HG03139 (cell line): ENCODE measurements at regions not wholly inside any gene's neighbourhood (a gene's known extent, or its start where the extent isn't known, plus 50 kb on each side); places are given as distances from the start of the nearest gene placed in this dataset.
"Not testable (repeated sequence)": the region's sequence is repeated elsewhere in the genome, so short reads cannot be mapped to it uniquely, and the experiment has no call there.

Experiments
- ATAC-seq: cut with Tn5 transposase; IDR thresholded peaks from one replicate; pipeline ENCODE4 v1.9.1; 2021; ENCODE audit not compliant: unreplicated experiment

DNA sequence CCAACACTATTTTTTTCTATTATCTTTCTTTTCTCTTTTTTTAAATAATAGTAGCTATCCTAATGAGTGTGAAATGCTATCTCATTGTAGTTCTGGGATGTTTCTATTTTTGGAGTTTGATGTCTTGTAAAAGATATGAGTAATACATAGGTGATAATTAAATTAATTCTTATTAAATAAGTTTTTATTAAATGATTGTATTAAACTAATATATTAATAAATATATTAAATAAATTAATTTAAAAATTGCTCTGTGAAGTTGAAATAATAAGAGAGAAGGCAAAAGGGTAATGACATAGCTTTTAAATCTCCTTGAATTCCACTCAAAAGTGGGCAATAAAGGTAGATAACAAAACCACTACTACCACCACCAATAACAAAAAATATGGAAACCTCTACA lies 230.2 kb upstream of the SSTR1 start:
- no peak for ATAC-seq

DNA sequence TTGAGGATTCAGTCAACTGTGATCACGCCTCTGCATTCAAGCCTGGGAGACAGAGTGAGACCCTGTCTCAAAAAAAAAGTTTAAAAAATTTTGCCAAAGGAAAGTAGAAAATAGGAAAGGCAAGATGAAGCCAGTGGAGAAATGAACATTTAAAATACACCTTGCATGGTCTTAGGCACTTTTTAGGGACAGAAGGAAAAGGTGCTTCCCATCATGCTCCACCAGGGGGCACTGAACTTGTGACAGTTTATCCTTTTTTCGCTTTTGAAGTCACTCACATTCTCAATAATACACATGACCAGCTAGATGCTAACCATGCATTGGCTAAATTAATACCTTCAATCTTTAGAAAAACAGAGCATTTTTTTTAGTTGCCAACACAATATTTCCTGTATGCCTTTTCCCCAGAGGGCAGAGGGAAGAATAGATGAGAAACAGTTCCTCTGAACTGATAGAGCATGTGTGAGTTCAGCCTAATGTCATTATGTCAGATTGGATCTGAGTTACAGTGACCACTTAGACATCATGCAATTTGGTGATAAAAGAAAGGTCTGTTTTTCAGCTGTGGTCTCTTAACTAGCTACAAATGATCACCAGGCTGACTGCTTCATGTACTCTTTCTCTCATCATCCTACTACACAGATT lies 221.8 kb upstream of the SSTR1 start:
- no peak for ATAC-seq

- no peak for ATAC-seq
Measured at GRCh38 chr14:37988472-37988871, 219.2 kb upstream of the SSTR1 start.

DNA sequence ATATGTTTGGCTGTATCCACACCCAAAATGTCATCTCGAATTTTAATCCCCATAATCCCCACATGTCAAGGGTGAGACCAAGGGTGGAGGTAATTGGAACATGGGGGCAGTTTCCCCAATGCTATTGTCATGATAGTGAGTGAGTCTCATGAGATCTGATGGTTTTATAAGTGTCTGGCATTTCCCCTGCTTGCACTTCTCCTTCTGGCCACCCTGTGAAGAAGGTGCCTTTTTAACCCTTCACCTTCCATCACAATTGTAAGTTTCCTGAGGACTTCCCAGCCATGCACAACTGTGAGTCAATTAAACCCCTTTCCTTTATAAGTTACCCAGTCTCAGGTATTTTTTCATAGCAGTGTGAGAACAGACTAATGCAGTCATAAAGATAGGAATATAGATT lies 216.7 kb upstream of the SSTR1 start:
- ATAC-seq, result no peak

DNA sequence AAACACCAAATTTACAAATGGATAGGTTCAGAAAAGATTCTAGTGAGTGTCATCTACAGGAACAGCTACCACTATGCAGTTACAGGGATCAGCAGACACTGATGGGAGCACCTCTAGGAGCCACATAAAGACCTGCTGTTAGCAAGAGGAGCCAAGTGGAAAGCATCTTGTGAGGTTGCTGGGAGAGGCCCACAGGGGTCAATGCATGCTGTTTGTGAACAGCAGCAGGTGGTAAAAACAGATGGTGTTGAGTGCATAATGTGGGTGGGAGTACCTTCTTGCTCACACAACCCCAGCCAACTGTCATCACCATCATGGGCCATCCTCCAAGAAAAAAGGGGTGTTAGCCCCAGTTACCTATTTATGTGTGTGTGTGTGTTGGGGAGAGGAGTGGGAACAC lies 215.2 kb upstream of the SSTR1 start:
- no peak for ATAC-seq

- ATAC-seq, result no peak
Measured at GRCh38 chr14:37994846-37995372, 212.8 kb upstream of the SSTR1 start.

DNA sequence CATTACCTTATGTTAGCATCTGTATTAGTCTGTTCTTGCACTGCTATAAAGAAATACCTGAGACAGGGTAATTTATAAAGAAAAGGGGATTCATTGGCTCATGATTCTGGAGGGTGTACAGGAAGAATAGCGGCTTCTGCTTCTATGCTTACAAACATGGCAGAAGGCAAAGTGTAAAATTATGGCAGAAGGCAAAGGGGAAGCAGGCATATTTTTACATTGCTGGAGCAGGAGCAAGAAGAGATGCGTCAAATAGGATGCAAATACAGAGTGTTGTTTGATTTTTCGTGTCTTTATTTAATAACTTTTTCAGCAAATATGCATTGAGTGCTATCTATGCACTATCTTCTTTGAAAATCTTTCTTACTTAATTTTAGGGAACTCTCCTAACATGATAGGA lies 210.7 kb upstream of the SSTR1 start:
- ATAC-seq, result no peak

GRCh38 chr14:38000340-38000739 lies 207.4 kb upstream of the SSTR1 start:
- ATAC-seq, result no peak

DNA sequence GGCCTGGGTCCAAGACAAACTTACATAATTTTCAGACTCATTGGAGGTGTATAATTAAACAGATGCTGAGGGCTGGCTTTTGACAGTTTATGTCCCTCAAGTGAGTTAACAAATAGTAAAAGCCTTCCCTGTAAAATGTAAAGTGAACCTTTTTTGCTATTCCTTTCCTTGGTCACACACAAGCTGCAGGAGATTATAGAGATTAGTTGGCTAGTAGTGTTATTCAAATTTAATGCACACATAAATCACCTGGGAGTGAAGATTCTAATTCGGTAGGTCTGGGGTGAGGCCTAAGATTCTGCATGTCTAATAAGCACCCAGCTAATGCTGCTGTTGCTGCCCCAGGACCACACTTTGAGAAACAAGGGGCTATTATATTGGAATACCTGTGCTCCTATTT lies 206.2 kb upstream of the SSTR1 start:
- no peak for ATAC-seq

DNA sequence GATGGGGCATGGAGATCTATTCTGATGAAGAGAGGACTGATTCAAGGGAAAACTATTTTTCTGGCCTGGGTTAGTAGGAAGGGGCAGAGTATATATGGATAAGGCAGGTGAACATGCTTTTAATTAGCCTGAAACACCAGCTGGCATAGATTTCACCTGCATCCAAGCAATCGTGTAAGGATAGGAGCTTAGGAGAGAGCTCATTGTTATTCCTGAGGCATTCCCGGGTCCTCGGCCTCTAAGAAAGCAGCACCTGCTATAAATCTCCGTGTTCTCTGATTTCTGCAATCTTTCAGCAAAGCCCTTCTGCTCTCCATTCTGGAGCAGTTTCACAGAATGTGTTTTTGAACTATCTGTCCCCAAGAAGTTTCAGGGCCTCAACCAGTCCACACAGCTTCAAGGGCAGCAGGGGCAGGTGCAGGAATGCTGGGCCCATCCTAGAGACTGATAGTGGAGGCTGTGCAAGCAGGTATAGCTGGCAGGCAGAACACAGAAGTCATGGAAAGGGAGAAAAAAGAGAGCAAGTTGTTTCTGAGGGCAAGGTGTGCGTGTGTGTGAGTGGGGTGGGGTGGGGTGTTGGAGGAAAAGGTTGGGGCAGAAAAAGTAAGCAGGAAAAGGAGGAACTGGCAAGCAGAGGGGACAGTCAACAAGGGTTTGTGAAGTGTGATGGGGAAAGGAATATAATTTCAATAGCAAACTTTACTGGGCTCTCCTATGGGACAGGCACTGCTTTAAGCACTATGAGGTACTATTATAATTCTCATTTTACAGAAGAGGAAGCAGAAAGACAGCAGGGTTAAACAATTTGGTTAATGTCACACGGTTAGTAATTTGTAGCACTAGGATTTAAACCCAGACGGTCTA lies 203.7 kb upstream of the SSTR1 start:
- no peak for ATAC-seq

- ATAC-seq, result no peak
Measured at GRCh38 chr14:38004610-38004879, 203.2 kb upstream of the SSTR1 start.

DNA sequence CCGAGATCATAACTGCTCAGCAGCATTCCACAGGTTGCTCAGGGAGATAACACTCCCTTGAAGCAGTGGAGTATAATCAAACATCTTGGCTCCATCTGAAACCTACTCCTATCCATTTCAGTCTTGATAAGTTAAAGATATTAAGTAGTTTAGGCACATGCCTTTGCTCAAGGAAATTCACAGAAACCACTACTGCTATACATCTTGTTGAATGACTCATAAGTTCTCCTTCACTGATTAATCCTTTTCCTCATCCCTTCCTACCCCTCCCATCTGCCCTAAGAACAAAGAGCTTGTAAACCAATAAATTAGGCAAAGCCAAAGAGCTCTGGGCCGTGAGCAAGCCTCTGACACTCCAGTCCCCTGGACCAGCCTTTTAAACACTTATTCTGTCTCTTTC lies 196.5 kb upstream of the SSTR1 start:
- ATAC-seq, result not testable (repeated sequence)

- ATAC-seq, result no peak
Measured at GRCh38 chr14:38012056-38012455, 195.6 kb upstream of the SSTR1 start.

GRCh38 chr14:38016497-38016896 lies 191.2 kb upstream of the SSTR1 start:
- no peak for ATAC-seq

DNA sequence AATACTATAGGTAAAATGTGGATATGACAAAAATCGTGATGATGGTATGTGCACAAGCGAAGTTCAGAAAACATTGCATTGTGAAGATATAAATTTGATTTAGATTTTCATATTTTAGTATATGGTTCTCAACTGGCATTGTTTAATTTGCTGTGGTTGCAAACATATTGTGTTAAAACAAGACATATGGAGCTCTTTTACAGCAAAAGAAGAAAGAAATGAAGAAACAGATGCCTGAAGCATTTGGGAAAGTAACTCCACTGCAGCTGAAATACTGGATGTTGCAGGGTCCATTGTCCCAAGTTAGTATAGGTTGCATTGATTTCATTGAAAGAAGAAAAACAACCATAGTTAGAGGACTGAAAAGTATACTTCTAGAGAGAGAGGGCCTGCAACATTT lies 185.8 kb upstream of the SSTR1 start:
- ATAC-seq, result no peak

GRCh38 chr14:38022775-38023174 lies 184.9 kb upstream of the SSTR1 start:
- ATAC-seq, result no peak

- ATAC-seq, result no peak
Measured at GRCh38 chr14:38038171-38038570, 169.5 kb upstream of the SSTR1 start.

DNA sequence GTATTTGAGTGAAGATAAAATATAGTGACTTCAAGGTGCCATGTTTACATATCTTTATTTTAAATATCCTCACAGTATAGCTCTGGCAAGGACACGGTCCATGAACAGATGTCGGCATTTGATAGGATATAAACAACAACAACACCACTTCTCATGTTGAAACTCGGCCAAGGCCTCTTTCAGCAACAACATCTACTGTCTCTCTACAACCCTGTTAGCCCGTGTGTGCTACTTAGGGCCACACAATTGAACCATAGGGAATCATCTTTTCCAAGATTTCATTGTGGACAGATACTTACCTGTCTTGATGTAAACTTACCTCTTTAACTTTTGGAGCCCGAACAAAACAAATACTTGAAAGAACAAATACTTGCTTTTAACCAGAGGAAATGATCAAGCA lies 168.7 kb upstream of the SSTR1 start:
- no peak for ATAC-seq

DNA sequence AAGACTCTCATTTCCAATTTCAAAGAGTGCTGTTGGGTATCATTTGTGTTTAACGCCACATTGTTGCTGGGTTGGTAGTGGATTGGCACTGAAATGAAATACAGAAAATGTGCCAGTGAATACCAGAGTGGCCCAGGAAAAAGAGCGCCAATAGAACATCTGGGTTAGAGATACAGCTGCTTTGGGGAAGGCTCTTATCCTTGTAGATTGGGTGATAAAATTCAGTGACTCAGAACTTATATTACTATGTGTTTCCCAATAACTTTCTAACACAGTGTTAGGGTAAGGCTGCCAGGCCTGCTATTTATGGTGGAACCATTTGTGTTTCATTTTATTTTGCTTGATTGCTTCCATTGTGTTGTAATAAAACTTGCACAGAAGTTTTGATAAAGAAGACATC lies 168.2 kb upstream of the SSTR1 start:
- ATAC-seq, result no peak

GRCh38 chr14:38040411-38040810 lies 167.3 kb upstream of the SSTR1 start:
- ATAC-seq, result no peak

- no peak for ATAC-seq
Measured at GRCh38 chr14:38042322-38042721, 165.4 kb upstream of the SSTR1 start.

DNA sequence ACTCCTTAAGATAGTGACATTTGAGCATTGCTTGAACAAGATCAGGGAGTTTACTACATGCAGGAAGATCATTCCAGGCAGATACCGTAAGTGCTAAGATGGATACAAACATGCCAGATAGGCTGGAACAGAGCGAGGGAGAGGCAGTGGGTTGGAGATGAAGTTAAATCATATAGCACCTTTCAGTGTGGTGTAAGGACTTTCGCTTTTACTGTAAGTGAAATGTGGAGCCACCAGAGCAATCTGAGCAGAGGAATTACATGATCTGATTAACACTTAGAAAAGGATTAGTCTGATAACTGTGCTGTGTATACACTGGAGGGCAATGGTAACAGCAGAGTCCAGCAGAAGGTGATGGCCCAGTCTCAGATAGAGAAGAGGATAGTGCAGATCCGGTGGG lies 163.0 kb upstream of the SSTR1 start:
- ATAC-seq, result no peak

DNA sequence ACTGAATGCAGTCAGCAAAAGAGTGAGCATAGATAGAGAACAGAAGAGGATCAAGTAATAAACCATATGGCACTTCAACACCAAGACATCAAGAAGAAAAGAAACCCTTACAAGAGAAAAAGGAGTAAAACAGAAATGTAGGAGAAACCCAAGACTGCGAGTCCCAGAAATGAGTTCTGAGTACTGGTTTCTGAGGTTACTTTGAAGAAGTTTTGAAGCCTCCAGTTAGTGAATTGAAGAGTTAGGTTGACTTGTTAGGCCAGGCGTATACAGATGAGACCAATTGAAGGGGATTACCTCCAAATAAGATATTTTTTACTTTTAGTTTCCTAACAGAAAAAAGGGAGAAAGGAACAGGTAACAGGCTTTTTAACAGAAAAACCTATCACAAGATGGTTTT lies 162.2 kb upstream of the SSTR1 start:
- ATAC-seq, result no peak
